ENCODE measurements at regions not wholly inside any gene's neighbourhood (a gene's known extent, or its start where the extent isn't known, plus 50 kb on each side); places are given as distances from the start of the nearest gene placed in this dataset.
A peak's percentile ranks its signal among the peaks of the same experiment; 100 is the strongest.

GRCh38 chr18:2274613-2275012, 296.7 kb downstream of the METTL4 start:
- H2AFZ ChIP-seq (ENCODE audit: low read length): no peak overlapping the region
- DNase-seq (ENCODE audit: low spot score): no peak
- no peak overlapping the region for H3K18ac ChIP-seq (ENCODE audit: low read length)
- H2BK12ac ChIP-seq (ENCODE audit: low read length): no peak overlapping the region
- no peak overlapping the region for H3K4ac ChIP-seq (ENCODE audit: low read length)
- no peak overlapping the region for H3K4me3 ChIP-seq (ENCODE audit: low read length in 2 of 2)
- H4K91ac ChIP-seq (ENCODE audit: low read depth, low read length, poor library complexity): no peak overlapping the region
- no peak overlapping the region for H4K8ac ChIP-seq (ENCODE audit: low read depth, low read length)
- H3K4me2 ChIP-seq (ENCODE audit: insufficient read depth, low read length, poor library complexity, severe bottlenecking): no peak overlapping the region
- no peak overlapping the region for H2BK5ac ChIP-seq (ENCODE audit: low read length)
- no peaks in the 10 kb centered on the region for H3K27me3 ChIP-seq (ENCODE audit: control insufficient read depth in 3 of 3, insufficient read depth in 3 of 3, low read depth in 1 of 3, low read length in 3 of 3)
- H3K79me1 ChIP-seq (ENCODE audit: low read depth, low read length): no peaks in the 10 kb centered on the region
- H3K4me1 ChIP-seq (ENCODE audit: control insufficient read depth in 2 of 2, insufficient read depth in 1 of 2, low read depth in 1 of 2, low read length in 2 of 2): no peaks in the 10 kb centered on the region
- H2BK120ac ChIP-seq (ENCODE audit: low read depth, low read length): no peak overlapping the region
- no peaks in the 10 kb centered on the region for H3K36me3 ChIP-seq (replicated peaks in 1 of 2; ENCODE audit: control insufficient read depth in 2 of 2, insufficient read depth in 2 of 2, low read length in 2 of 2)
- no peak overlapping the region for H3K27ac ChIP-seq (replicated peaks; ENCODE audit: low read length)
- WGBS, 2 donors (ENCODE audit: extremely low coverage in 2 of 2, insufficient read length in 2 of 2, insufficient replicate concordance in 1 of 2): no CpG with 5 or more reads among the region's 2 CpGs
- no peak overlapping the region for H2AK5ac ChIP-seq (ENCODE audit: low read depth, low read length)
- H3K14ac ChIP-seq (ENCODE audit: low read length): no peak overlapping the region
- no peak overlapping the region for H3K9ac ChIP-seq (ENCODE audit: low read depth, low read length, poor library complexity)
- peaks cover 0 to 2% of the 10 kb centered on the region in 2 donors for H3K9me3 ChIP-seq (replicated peaks in 1 of 2; ENCODE audit: control insufficient read depth in 2 of 2, insufficient read depth in 1 of 2, low read depth in 1 of 2, low read length in 2 of 2)
- H3K23ac ChIP-seq (ENCODE audit: low read depth, low read length, poor library complexity): no peak overlapping the region
- no peak overlapping the region for H2BK15ac ChIP-seq (ENCODE audit: low read length)

- no peak overlapping the region for H2AFZ ChIP-seq (ENCODE audit: low read length)
- no peak overlapping the region for H3K4me2 ChIP-seq (ENCODE audit: insufficient read depth, low read length, poor library complexity, severe bottlenecking)
- no peak overlapping the region for H3K14ac ChIP-seq (ENCODE audit: low read length)
- no CpG with 5 or more reads among the region's 1 CpG for WGBS, 2 donors (ENCODE audit: extremely low coverage in 2 of 2, insufficient read length in 2 of 2, insufficient replicate concordance in 1 of 2)
- H3K4me1 ChIP-seq (ENCODE audit: control insufficient read depth in 2 of 2, insufficient read depth in 1 of 2, low read depth in 1 of 2, low read length in 2 of 2): no peaks in the 10 kb centered on the region
- no peak overlapping the region for H4K91ac ChIP-seq (ENCODE audit: low read depth, low read length, poor library complexity)
- H2BK12ac ChIP-seq (ENCODE audit: low read length): no peak overlapping the region
- H3K27me3 ChIP-seq (ENCODE audit: control insufficient read depth in 3 of 3, insufficient read depth in 3 of 3, low read depth in 1 of 3, low read length in 3 of 3): no peaks in the 10 kb centered on the region
- H2BK120ac ChIP-seq (ENCODE audit: low read depth, low read length): no peak overlapping the region
- H3K9ac ChIP-seq (ENCODE audit: low read depth, low read length, poor library complexity): no peak overlapping the region
- H3K4me3 ChIP-seq (ENCODE audit: low read length in 2 of 2): no peak overlapping the region
- no peak overlapping the region for H4K8ac ChIP-seq (ENCODE audit: low read depth, low read length)
- H3K27ac ChIP-seq (replicated peaks; ENCODE audit: low read length): no peak overlapping the region
- H3K4ac ChIP-seq (ENCODE audit: low read length): no peak overlapping the region
- no peak overlapping the region for H2AK5ac ChIP-seq (ENCODE audit: low read depth, low read length)
- no peak overlapping the region for H2BK5ac ChIP-seq (ENCODE audit: low read length)
- H2BK15ac ChIP-seq (ENCODE audit: low read length): no peak overlapping the region
- H3K9me3 ChIP-seq (replicated peaks in 1 of 2; ENCODE audit: control insufficient read depth in 2 of 2, insufficient read depth in 1 of 2, low read depth in 1 of 2, low read length in 2 of 2): no peaks in the 10 kb centered on the region
- no peaks in the 10 kb centered on the region for H3K79me1 ChIP-seq (ENCODE audit: low read depth, low read length)
- H3K36me3 ChIP-seq (replicated peaks in 1 of 2; ENCODE audit: control insufficient read depth in 2 of 2, insufficient read depth in 2 of 2, low read length in 2 of 2): no peaks in the 10 kb centered on the region
- no peak overlapping the region for H3K23ac ChIP-seq (ENCODE audit: low read depth, low read length, poor library complexity)
- DNase-seq (ENCODE audit: low spot score): no peak
- no peak overlapping the region for H3K18ac ChIP-seq (ENCODE audit: low read length)
These were observed 290.2 kb downstream of the METTL4 start for GRCh38 chr18:2281086-2281485.

DNA sequence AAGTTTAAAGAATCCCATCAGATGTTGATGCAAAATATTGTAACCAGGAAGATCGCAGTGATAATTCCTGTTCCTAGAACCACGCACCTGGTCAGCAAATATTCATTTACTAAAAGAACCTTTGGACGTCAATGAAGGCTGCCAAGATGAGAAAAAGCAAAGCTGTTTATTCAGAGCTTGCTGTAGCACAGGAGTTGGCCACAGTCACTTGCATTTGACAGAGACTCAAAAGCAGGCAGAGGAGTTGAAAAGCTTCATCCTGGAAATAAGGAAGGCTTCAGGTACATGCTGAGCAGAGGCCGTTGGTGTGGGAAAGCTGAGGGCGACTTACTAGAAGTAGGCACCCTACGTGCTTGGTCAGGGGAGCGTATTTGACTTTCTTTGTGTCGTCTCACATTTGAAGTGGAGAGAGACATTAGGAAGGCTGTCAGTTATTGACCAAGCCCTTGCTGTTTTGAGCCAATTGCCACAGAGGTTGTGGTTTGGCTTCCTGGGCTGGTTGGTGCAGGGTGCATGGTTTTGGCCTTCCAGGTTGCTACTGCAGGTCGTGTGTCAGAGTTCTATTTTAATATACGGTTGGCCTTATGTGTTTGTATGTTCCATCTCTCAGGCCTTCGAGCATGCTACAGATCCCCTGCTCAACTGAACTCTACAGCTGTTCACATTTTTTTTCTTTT, 289.6 kb downstream of the METTL4 start:
- no peaks in the 10 kb centered on the region for H3K79me1 ChIP-seq (ENCODE audit: low read depth, low read length)
- H3K4me2 ChIP-seq (ENCODE audit: insufficient read depth, low read length, poor library complexity, severe bottlenecking): no peak overlapping the region
- no peaks in the 10 kb centered on the region for H3K27me3 ChIP-seq (ENCODE audit: control insufficient read depth in 3 of 3, insufficient read depth in 3 of 3, low read depth in 1 of 3, low read length in 3 of 3)
- H4K91ac ChIP-seq (ENCODE audit: low read depth, low read length, poor library complexity): no peak overlapping the region
- no peak overlapping the region for H3K27ac ChIP-seq (replicated peaks; ENCODE audit: low read length)
- DNase-seq (ENCODE audit: low spot score): no peak
- H3K4me3 ChIP-seq (ENCODE audit: low read length in 2 of 2): no peak overlapping the region
- H2BK12ac ChIP-seq (ENCODE audit: low read length): no peak overlapping the region
- no peak overlapping the region for H3K9ac ChIP-seq (ENCODE audit: low read depth, low read length, poor library complexity)
- H3K18ac ChIP-seq (ENCODE audit: low read length): no peak overlapping the region
- no peaks in the 10 kb centered on the region for H3K9me3 ChIP-seq (replicated peaks in 1 of 2; ENCODE audit: control insufficient read depth in 2 of 2, insufficient read depth in 1 of 2, low read depth in 1 of 2, low read length in 2 of 2)
- no peaks in the 10 kb centered on the region for H3K4me1 ChIP-seq (ENCODE audit: control insufficient read depth in 2 of 2, insufficient read depth in 1 of 2, low read depth in 1 of 2, low read length in 2 of 2)
- no peak overlapping the region for H4K8ac ChIP-seq (ENCODE audit: low read depth, low read length)
- no peak overlapping the region for H2AFZ ChIP-seq (ENCODE audit: low read length)
- no peak overlapping the region for H3K4ac ChIP-seq (ENCODE audit: low read length)
- no CpG with 5 or more reads among the region's 11 CpGs for WGBS, 2 donors (ENCODE audit: extremely low coverage in 2 of 2, insufficient read length in 2 of 2, insufficient replicate concordance in 1 of 2)
- H2BK15ac ChIP-seq (ENCODE audit: low read length): no peak overlapping the region
- no peak overlapping the region for H2BK120ac ChIP-seq (ENCODE audit: low read depth, low read length)
- H3K14ac ChIP-seq (ENCODE audit: low read length): no peak overlapping the region
- no peak overlapping the region for H2BK5ac ChIP-seq (ENCODE audit: low read length)
- H3K23ac ChIP-seq (ENCODE audit: low read depth, low read length, poor library complexity): no peak overlapping the region
- no peaks in the 10 kb centered on the region for H3K36me3 ChIP-seq (replicated peaks in 1 of 2; ENCODE audit: control insufficient read depth in 2 of 2, insufficient read depth in 2 of 2, low read length in 2 of 2)
- H2AK5ac ChIP-seq (ENCODE audit: low read depth, low read length): no peak overlapping the region

DNA sequence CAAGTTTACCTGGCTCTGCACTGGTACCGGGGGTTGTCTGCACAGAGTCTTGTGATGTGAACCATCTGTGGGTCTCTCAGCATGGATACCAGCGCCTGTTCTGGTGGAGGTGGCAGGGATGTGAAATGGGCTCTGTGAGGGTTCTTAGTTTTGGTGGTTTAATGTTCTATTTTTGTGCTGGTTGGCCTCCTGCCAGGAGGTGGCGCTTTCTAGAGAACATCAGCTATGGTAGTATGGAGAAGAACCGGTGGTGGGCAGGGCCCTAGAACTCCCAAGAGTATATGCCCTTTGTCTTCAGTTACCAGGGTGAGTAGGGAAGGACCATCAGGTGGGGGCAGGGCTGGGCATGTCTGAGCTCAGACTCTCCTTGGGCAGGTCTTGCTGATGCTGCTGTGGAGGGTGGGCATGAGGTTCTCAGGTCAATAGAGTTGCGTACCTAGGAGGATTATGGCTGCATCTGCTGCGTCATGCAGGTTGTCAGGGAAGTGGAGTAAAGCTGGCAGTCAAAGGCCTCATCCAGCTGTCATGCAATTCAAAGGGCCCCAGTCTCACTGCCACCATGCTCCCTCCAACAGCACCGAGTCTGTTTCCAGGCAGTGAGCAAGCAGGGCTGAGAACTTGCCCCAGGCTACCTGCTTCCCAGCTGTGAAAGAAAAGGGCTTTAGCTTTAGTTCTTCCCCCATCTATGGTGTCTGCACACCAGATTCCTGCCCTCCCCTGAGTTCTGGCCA, 278.0 kb downstream of the METTL4 start:
- H3K4ac ChIP-seq (ENCODE audit: low read length): no peak overlapping the region
- no peaks in the 10 kb centered on the region for H3K36me3 ChIP-seq (replicated peaks in 1 of 2; ENCODE audit: control insufficient read depth in 2 of 2, insufficient read depth in 2 of 2, low read length in 2 of 2)
- peak overlapping the region; percentile 22 for H2AFZ ChIP-seq (ENCODE audit: low read length)
- H4K91ac ChIP-seq (ENCODE audit: low read depth, low read length, poor library complexity): no peak overlapping the region
- H3K18ac ChIP-seq (ENCODE audit: low read length): no peak overlapping the region
- no peaks in the 10 kb centered on the region for H3K9me3 ChIP-seq (replicated peaks in 1 of 2; ENCODE audit: control insufficient read depth in 2 of 2, insufficient read depth in 1 of 2, low read depth in 1 of 2, low read length in 2 of 2)
- H4K8ac ChIP-seq (ENCODE audit: low read depth, low read length): no peak overlapping the region
- no peak overlapping the region for H2BK12ac ChIP-seq (ENCODE audit: low read length)
- H2AK5ac ChIP-seq (ENCODE audit: low read depth, low read length): no peak overlapping the region
- H2BK5ac ChIP-seq (ENCODE audit: low read length): no peak overlapping the region
- no peak overlapping the region for H2BK15ac ChIP-seq (ENCODE audit: low read length)
- DNase-seq (ENCODE audit: low spot score): no peak
- no peak overlapping the region for H3K23ac ChIP-seq (ENCODE audit: low read depth, low read length, poor library complexity)
- H3K79me1 ChIP-seq (ENCODE audit: low read depth, low read length): no peaks in the 10 kb centered on the region
- no peak overlapping the region for H3K4me3 ChIP-seq (ENCODE audit: low read length in 2 of 2)
- no peak overlapping the region for H3K9ac ChIP-seq (ENCODE audit: low read depth, low read length, poor library complexity)
- no peak overlapping the region for H3K27ac ChIP-seq (replicated peaks; ENCODE audit: low read length)
- H3K4me2 ChIP-seq (ENCODE audit: insufficient read depth, low read length, poor library complexity, severe bottlenecking): no peak overlapping the region
- no peaks in the 10 kb centered on the region for H3K27me3 ChIP-seq (ENCODE audit: control insufficient read depth in 3 of 3, insufficient read depth in 3 of 3, low read depth in 1 of 3, low read length in 3 of 3)
- no CpG with 5 or more reads among the region's 7 CpGs for WGBS, 2 donors (ENCODE audit: extremely low coverage in 2 of 2, insufficient read length in 2 of 2, insufficient replicate concordance in 1 of 2)
- no peak overlapping the region for H3K14ac ChIP-seq (ENCODE audit: low read length)
- no peak overlapping the region for H2BK120ac ChIP-seq (ENCODE audit: low read depth, low read length)
- H3K4me1 ChIP-seq (ENCODE audit: control insufficient read depth in 2 of 2, insufficient read depth in 1 of 2, low read depth in 1 of 2, low read length in 2 of 2): no peaks in the 10 kb centered on the region
